GM10248 (cell line): ENCODE measurements at regions not wholly inside any gene's neighbourhood (a gene's known extent, or its start where the extent isn't known, plus 50 kb on each side); places are given as distances from the start of the nearest gene placed in this dataset.

ENCODE experiments used
- CTCF ChIA-PET: fragments of 300-600 bp; sonication (Branson Sonifier 250); formaldehyde crosslinking; extraction: SDS; loops from one replicate; lab custom pipeline; 2021; ENCODE audit warnings: antibody characterized with exemption; lab: Yijun Ruan, JAX
- POLR2A ChIA-PET: fragments of 350-650 bp; sonication (Branson Sonifier 250); formaldehyde crosslinking; extraction: SDS; loops from one replicate; lab custom pipeline; 2020; ENCODE audit warnings: antibody characterized with exemption; lab: Yijun Ruan, JAX
- DNase-seq: peaks from one replicate; pipeline ENCODE4 v3.0.0; 2012; ENCODE audit errors: extremely low spot score
- TF ChIP-seq, protein P1 (sequence below): IDR thresholded peaks from 2 replicates; pipeline ENCODE4 v1.5.1; 2012; ENCODE audit warnings: mild to moderate bottlenecking, low read depth; ENCODE audit errors: extremely low read depth, missing control alignments, control extremely low read depth

DNA sequence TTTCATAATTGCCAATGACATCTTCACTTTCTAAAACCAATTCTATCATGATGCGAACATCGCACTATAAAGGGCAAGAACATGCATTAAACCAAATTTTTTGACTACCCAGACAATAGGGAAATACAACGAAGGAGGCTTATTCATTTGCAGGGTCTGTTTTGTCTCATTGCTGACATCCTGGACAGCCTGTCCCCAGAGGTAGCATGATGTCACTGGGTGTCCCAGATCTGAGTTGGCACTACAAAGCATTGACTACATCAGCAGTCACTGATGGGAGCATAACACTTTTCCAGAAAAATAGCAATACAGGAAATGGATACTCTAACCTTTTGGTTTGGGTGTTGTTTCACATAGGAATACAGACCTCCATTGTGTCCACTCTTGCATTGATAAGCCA, 180.3 kb downstream of the TMEM182 start:
- TF ChIP-seq, protein P1, sequence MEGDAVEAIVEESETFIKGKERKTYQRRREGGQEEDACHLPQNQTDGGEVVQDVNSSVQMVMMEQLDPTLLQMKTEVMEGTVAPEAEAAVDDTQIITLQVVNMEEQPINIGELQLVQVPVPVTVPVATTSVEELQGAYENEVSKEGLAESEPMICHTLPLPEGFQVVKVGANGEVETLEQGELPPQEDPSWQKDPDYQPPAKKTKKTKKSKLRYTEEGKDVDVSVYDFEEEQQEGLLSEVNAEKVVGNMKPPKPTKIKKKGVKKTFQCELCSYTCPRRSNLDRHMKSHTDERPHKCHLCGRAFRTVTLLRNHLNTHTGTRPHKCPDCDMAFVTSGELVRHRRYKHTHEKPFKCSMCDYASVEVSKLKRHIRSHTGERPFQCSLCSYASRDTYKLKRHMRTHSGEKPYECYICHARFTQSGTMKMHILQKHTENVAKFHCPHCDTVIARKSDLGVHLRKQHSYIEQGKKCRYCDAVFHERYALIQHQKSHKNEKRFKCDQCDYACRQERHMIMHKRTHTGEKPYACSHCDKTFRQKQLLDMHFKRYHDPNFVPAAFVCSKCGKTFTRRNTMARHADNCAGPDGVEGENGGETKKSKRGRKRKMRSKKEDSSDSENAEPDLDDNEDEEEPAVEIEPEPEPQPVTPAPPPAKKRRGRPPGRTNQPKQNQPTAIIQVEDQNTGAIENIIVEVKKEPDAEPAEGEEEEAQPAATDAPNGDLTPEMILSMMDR: no peak
- CTCF ChIA-PET: no interaction called here
- POLR2A ChIA-PET: no interaction called here
- no peak for DNase-seq

GRCh38 chr2:102943251-102943650, 181.4 kb downstream of the TMEM182 start:
- TF ChIP-seq, protein P1: no peak
- no peak for DNase-seq
- ChIA-PET CTCF (no interaction called here), POLR2A (no interaction called here)

DNA sequence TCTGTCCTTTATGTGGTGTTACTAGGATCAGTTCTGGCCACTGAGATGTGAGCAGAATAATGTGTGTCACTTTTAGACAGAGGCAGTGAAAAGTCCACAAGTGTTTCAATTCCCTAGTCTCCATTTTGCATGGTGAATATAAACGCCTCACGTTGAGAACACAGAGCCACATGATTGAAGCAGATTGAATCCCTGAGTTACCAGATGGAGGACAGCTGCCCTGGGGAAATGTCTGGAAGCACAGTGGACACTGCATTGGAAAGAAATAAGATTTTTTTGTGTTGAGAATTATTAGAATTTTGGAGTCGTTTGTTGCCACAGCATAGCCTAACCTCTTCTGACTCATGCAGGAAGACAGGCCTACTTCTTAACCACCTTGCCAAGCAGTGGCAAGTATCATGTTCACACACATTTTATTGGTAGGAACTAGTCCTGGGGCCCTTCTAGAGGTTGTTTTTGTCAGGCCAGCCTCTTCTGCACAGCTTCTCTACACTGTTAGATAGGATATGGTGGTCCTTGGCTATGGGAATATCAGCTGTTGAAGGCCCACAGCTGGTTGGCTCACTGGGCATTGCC, 188.6 kb downstream of the TMEM182 start:
- no peak for DNase-seq
- TF ChIP-seq, protein P1: no peak
- ChIA-PET CTCF (no interaction called here), POLR2A (no interaction called here)

GRCh38 chr2:102951249-102951648, 189.4 kb downstream of the TMEM182 start:
- POLR2A ChIA-PET: no interaction called here
- no peak for DNase-seq
- TF ChIP-seq, protein P1: no peak
- CTCF ChIA-PET: interaction anchor here (0.7 kb wide), 1 partner anchor 75 kb away, joined by 3 read pairs; no protein-coding TSS in a partner anchor

DNA sequence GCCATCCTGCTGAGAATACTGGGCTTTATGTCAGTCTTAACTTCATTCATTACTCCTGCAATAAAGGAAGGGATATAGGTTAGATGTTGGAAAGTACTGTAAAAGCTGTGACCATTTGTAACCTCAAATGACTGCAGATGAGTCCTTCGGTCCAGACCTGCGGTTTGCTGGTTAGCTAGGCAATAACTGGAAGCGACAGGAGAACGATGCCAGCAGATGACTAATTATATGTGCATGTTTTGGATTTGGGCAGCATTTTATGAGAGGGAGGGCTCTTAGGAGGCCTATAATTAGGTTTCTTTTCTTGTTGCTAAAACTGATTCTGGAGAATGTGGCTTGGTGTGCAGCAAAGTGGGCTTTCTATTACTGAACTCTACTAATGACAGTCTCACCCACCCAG, 205.6 kb downstream of the TMEM182 start:
- TF ChIP-seq, protein P1: no peak
- ChIA-PET POLR2A (interaction anchor here (0.7 kb wide), 2 partner anchors 21 to 36 kb away, joined by 3 read pairs; no protein-coding TSS in a partner anchor), CTCF (interaction anchor here (2.5 kb wide), 1 partner anchor 9 kb away, joined by 11 read pairs; no protein-coding TSS in a partner anchor)
- DNase-seq: no peak

DNA sequence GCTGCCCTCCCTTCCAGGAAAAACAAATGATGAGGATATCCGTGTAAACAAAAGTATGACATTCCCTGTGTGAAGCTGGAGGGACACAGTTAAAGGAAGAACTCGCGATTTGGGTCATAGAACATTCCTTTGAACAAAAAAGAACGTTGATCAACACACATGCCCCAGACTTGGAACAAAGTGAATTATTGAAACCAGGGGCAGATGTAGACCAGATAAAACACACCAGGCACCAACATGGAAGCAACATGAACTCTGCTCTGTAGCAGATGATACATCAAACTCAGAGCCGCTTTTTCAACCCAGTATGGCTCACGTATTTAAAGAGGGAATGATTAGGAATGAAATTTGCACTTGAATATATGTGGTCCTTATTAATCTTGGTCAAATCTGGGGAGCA, 206.5 kb downstream of the TMEM182 start:
- DNase-seq: no peak
- ChIA-PET CTCF (no interaction called here), POLR2A (no interaction called here)
- TF ChIP-seq, protein P1: no peak
